NCI-H187 (cell line): ENCODE measurements at regions not wholly inside any gene's neighbourhood (a gene's known extent, or its start where the extent isn't known, plus 50 kb on each side); places are given as distances from the start of the nearest gene placed in this dataset.
A peak's percentile ranks its signal among the peaks of the same experiment; 100 is the strongest.

Source experiments
- DNase-seq, 2 experiments: peaks; one replicate each; lab custom pipeline; 2025; lab: John Stamatoyannopoulos, UW

GRCh38 chr19:29263305-29264135 lies 50.6 kb upstream of the UQCRFS1 start:
- DNase-seq: peak; percentile 33 to 37

GRCh38 chr19:29264897-29265296 lies 51.9 kb upstream of the UQCRFS1 start:
- DNase-seq: no peak

- DNase-seq: no peak
Measured at GRCh38 chr19:29265436-29265835, 52.5 kb upstream of the UQCRFS1 start.

- DNase-seq: no peak
Measured at GRCh38 chr19:29266001-29266400, 53.0 kb upstream of the UQCRFS1 start.

- no peak for DNase-seq
Measured at GRCh38 chr19:29266603-29267002, 53.7 kb upstream of the UQCRFS1 start.

GRCh38 chr19:29267701-29268100 lies 54.8 kb upstream of the UQCRFS1 start:
- no peak for DNase-seq

GRCh38 chr19:29268103-29268502 lies 55.2 kb upstream of the UQCRFS1 start:
- no peak for DNase-seq

GRCh38 chr19:29268721-29269393 lies 55.9 kb upstream of the UQCRFS1 start:
- no peak for DNase-seq

GRCh38 chr19:29269641-29270040 lies 56.7 kb upstream of the UQCRFS1 start:
- DNase-seq: no peak

- no peak for DNase-seq
Measured at GRCh38 chr19:29271341-29271740, 58.4 kb upstream of the UQCRFS1 start.

GRCh38 chr19:29271911-29272310 lies 59.0 kb upstream of the UQCRFS1 start:
- DNase-seq: no peak

GRCh38 chr19:29273000-29273640 lies 60.2 kb upstream of the UQCRFS1 start:
- no peak for DNase-seq

GRCh38 chr19:29275266-29275665 lies 62.3 kb upstream of the UQCRFS1 start:
- no peak for DNase-seq

- no peak for DNase-seq
Measured at GRCh38 chr19:29277102-29277501, 64.2 kb upstream of the UQCRFS1 start.

GRCh38 chr19:29278716-29279115 lies 65.8 kb upstream of the UQCRFS1 start:
- DNase-seq: no peak

- DNase-seq: no peak
Measured at GRCh38 chr19:29283366-29283765, 70.4 kb upstream of the UQCRFS1 start.

- DNase-seq: no peak
Measured at GRCh38 chr19:29285187-29285687, 72.3 kb upstream of the UQCRFS1 start.

- DNase-seq: peak in 1 of 2 experiments; percentile 19
Measured at GRCh38 chr19:29285878-29286277, 72.9 kb upstream of the UQCRFS1 start.

- peak; percentile 71 to 87 for DNase-seq
Measured at GRCh38 chr19:29287061-29287460, 74.1 kb upstream of the UQCRFS1 start.

- DNase-seq: no peak
Measured at GRCh38 chr19:29288256-29288655, 75.3 kb upstream of the UQCRFS1 start.

- DNase-seq: no peak
Measured at GRCh38 chr19:29289020-29289419, 76.1 kb upstream of the UQCRFS1 start.

- no peak for DNase-seq
Measured at GRCh38 chr19:29290853-29291252, 77.9 kb upstream of the UQCRFS1 start.

GRCh38 chr19:29292153-29292552 lies 79.2 kb upstream of the UQCRFS1 start:
- no peak for DNase-seq
